ENCODE measurements at regions not wholly inside any gene's neighbourhood (a gene's known extent, or its start where the extent isn't known, plus 50 kb on each side); places are given as distances from the start of the nearest gene placed in this dataset.

GRCh38 chr9:16152276-16153101 is 599.6 kb downstream of the CCDC171 start:
- Histone ChIP-seq H4K20me1 (ENCODE audit: control insufficient read depth, insufficient read depth, insufficient read length) (no peaks in the 10 kb centered on the region), H3T11ph (ENCODE audit: low read length) (no peak overlapping the region), H4K91ac (ENCODE audit: insufficient read length, low read depth, low read length) (no peak overlapping the region), H3K4me1 (ENCODE audit: insufficient read depth, low read length) (no peaks in the 10 kb centered on the region), H2BK20ac (ENCODE audit: low read depth, low read length, poor library complexity, severe bottlenecking) (no peak overlapping the region), H3K14ac (ENCODE audit: insufficient read depth, low read length) (no peak overlapping the region), H2BK120ac (ENCODE audit: low read depth, low read length, poor library complexity, severe bottlenecking) (no peak overlapping the region), H2BK5ac (ENCODE audit: insufficient read length, low read length) (no peak overlapping the region), H4K5ac (ENCODE audit: insufficient read length, low read depth, low read length) (no peak overlapping the region), H3K27me3 (ENCODE audit: insufficient read depth, low read length) (no peaks in the 10 kb centered on the region; the same call in 1 of the 2 replicates), H3K23ac (ENCODE audit: insufficient read length, low read depth, low read length) (no peak overlapping the region), H3K56ac (ENCODE audit: insufficient read length, low read depth, low read length) (no peak overlapping the region), H3K9ac (ENCODE audit: extremely low read depth, insufficient read length, low read length) (no peak overlapping the region), H4K8ac (replicated peaks; ENCODE audit: insufficient read length, low read depth, low read length) (no peak overlapping the region), H3K23me2 (ENCODE audit: insufficient read length, low read depth, low read length, poor library complexity, severe bottlenecking) (no peaks in the 10 kb centered on the region), H3K79me1 (ENCODE audit: insufficient read depth, low read depth, low read length, poor library complexity, severe bottlenecking) (no peaks in the 10 kb centered on the region), H2AFZ (ENCODE audit: low read length) (no peak overlapping the region), H3K79me2 (ENCODE audit: insufficient read depth, low read length) (no peaks in the 10 kb centered on the region), H2BK15ac (ENCODE audit: low read depth, low read length) (no peak overlapping the region), H3K4ac (ENCODE audit: low read depth, low read length) (no peak overlapping the region), H3K9me3 (ENCODE audit: control insufficient read depth, low read depth, low read length) (no peaks in the 10 kb centered on the region), H3K27ac (ENCODE audit: insufficient read length, low read depth, low read length) (no peak overlapping the region), H3K18ac (ENCODE audit: insufficient read length, low read depth, low read length) (no peak overlapping the region), H2BK12ac (ENCODE audit: insufficient read length, low read depth, low read length) (no peak overlapping the region), H3K4me2 (ENCODE audit: insufficient read depth, insufficient read length, low read length) (no peak overlapping the region), H2AK5ac (ENCODE audit: insufficient read length, low read length) (no peak overlapping the region)
- Mint-ChIP-seq H3K4me1 (peaks cover 8 to 23% of the 10 kb centered on the region in 2 experiments), H3K36me3 (ENCODE audit: insufficient read depth in 1 of 3, low read depth in 3 of 3) (no peaks in the 10 kb centered on the region), H3K9me3 (no peaks in the 10 kb centered on the region; a peak in 1 of 5 replicates), H3K4me3 (no peak overlapping the region), H3K27me3 (ENCODE audit: low read depth) (peaks cover 42% of the 10 kb centered on the region), H3K27ac (no peak overlapping the region)
- DNase-seq = no peak
- no CpG with 5 or more reads among the region's 12 CpGs for WGBS (ENCODE audit: extremely low coverage, insufficient read length, low lambda C conversion rate)
- TF ChIP-seq CTCF (conservative IDR thresholded peaks at IDR 0.05) = no peak
